Adipocyte (in vitro differentiated cells): ENCODE measurements at regions not wholly inside any gene's neighbourhood (a gene's known extent, or its start where the extent isn't known, plus 50 kb on each side); places are given as distances from the start of the nearest gene placed in this dataset.

Experiments used
- DNase-seq: peaks from one replicate; pipeline ENCODE4 v3.0.0-alpha.2; 2015; ENCODE audit warnings: low read depth
- H3K27me3 ChIP-seq: replicated peaks from 2 replicates; pipeline ENCODE4 v1.7.0; 2013; ENCODE audit warnings: mild to moderate bottlenecking, low read length, moderate library complexity; ENCODE audit not compliant: control insufficient read depth, insufficient read depth
- H3K36me3 ChIP-seq: 2 replicates; pipeline ENCODE4 v1.7.0; 2013; ENCODE audit warnings: low read length, mild to moderate bottlenecking, moderate library complexity; ENCODE audit not compliant: control insufficient read depth, insufficient read depth, severe bottlenecking
- H3K4me1 ChIP-seq: 2 replicates; pipeline ENCODE4 v1.7.0; 2013; ENCODE audit warnings: mild to moderate bottlenecking, low read length, moderate library complexity; ENCODE audit not compliant: control insufficient read depth, insufficient read depth
- H3K4me3 ChIP-seq: 2 replicates; pipeline ENCODE4 v1.7.0; 2013; ENCODE audit warnings: mild to moderate bottlenecking, low read length, moderate library complexity
- H3K9ac ChIP-seq: 2 replicates; pipeline ENCODE4 v1.7.0; 2013; ENCODE audit warnings: mild to moderate bottlenecking, low read length, moderate library complexity
- H3K9me3 ChIP-seq: 2 replicates; pipeline ENCODE4 v1.7.0; 2013; ENCODE audit warnings: mild to moderate bottlenecking, low read length, moderate library complexity; ENCODE audit not compliant: control insufficient read depth

DNA sequence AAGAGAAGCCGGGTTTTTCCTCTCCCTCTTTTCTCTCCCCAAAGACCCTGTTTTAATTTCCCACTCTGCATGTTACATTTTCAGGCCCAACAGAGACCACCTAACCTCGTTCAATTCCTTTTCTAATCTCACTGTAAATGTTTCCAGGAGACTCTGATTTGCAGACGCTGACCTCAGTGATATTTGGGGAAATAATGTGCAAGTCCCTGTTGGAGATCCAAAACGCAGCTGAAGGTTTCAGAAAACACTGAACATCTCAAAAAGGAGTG is 386.6 kb downstream of the NPIPA8 start:
- Histone ChIP-seq H3K9ac (no peak overlapping the region), H3K9me3 (no peaks in the 10 kb centered on the region), H3K27me3 (no peaks in the 10 kb centered on the region), H3K4me3 (no peak overlapping the region), H3K4me1 (peaks cover 9% of the 10 kb centered on the region), H3K36me3 (no peaks in the 10 kb centered on the region)
- DNase-seq = no peak

DNA sequence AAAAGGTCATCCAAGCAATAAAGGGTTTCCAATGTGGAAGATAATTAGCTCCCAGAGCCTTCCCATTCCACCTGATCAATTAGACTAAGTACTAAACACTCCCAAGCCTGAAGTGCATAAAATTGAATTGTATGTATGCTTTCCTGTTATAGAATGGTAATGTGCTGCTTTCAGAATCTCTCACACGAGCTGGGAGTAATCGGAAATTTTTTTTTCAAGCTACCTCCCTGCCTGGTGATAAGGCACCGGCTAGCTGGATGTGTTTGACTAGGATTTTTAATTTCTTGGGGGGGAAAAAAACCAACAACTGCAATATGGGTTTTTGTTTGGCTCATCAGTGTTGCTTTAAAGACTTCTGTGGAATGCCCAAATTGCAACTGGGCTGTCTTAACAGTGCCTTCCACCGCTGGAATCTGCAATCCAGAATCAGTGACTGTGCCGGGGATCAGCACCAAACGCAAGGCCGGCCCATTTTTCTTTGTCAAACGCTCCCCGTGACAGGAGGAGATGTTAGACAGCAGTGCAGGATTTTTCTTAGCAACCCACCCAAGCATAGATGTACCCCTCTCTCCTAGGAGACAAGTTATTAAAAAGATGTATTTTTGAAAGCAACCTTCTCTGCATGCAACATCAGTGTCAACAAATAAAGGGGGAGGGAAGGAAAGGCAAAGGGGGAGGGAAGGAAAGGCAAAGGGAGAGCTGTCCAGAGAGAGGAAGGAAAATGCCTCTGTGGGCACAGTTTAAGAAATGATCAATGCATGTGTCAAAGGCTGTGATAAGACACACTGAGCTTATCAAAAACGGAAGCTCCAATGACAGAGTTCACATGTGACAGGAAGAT is 387.2 kb downstream of the NPIPA8 start:
- no peak for DNase-seq
- no peak overlapping the region for H3K9ac ChIP-seq

GRCh38 chr16:17947637-17948036 is 388.9 kb downstream of the NPIPA8 start:
- Histone ChIP-seq H3K36me3 (no peaks in the 10 kb centered on the region), H3K9ac (no peak overlapping the region), H3K4me1 (peaks cover 9% of the 10 kb centered on the region), H3K4me3 (no peak overlapping the region), H3K27me3 (no peaks in the 10 kb centered on the region), H3K9me3 (peaks cover 2% of the 10 kb centered on the region)
- no peak for DNase-seq

More for the DNA sequence above, 387.2 kb downstream of the NPIPA8 start:
- Histone ChIP-seq H3K4me1 (peaks cover 9% of the 10 kb centered on the region), H3K9me3 (no peaks in the 10 kb centered on the region), H3K36me3 (no peaks in the 10 kb centered on the region), H3K4me3 (no peak overlapping the region), H3K27me3 (no peaks in the 10 kb centered on the region)

- peaks cover 9% of the 10 kb centered on the region for H3K4me1 ChIP-seq
- no peaks in the 10 kb centered on the region for H3K27me3 ChIP-seq
- H3K9ac ChIP-seq = no peak overlapping the region
- no peaks in the 10 kb centered on the region for H3K36me3 ChIP-seq
- H3K9me3 ChIP-seq = peaks cover 2% of the 10 kb centered on the region
- DNase-seq = no peak
- no peak overlapping the region for H3K4me3 ChIP-seq
These were observed 389.4 kb downstream of the NPIPA8 start for GRCh38 chr16:17947165-17947564.

DNA sequence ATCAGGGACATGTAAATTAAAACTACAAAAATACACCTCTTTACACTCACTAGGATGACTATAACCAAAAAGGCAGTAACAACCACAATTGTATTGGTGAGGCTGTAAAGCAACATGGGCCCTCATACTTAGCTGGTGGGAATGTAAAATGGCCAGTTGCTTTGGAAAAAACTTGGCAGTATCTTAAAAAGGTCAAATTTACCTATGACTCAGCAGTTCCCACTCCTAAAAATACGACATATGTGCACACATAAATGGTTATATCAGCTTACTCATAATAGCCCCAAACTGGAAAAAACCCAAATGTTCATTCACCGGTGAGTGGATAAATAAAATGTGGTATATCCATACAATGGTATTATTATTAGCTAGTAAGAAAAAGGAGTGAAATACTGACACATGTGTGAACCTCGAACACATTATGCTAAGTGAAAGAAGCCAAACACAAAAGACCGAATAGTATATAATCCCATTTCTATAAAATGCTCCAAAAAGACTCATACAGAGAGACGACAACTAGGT is 391.4 kb downstream of the NPIPA8 start:
- no peak for DNase-seq
- Histone ChIP-seq H3K4me3 (no peak overlapping the region), H3K9ac (no peak overlapping the region), H3K9me3 (peaks cover 2% of the 10 kb centered on the region), H3K4me1 (no peaks in the 10 kb centered on the region), H3K36me3 (no peaks in the 10 kb centered on the region), H3K27me3 (no peaks in the 10 kb centered on the region)

- Histone ChIP-seq H3K4me3 (no peak overlapping the region), H3K27me3 (no peaks in the 10 kb centered on the region), H3K4me1 (no peaks in the 10 kb centered on the region), H3K36me3 (no peaks in the 10 kb centered on the region), H3K9me3 (peaks cover 2% of the 10 kb centered on the region), H3K9ac (no peak overlapping the region)
- DNase-seq = no peak
These were observed 392.2 kb downstream of the NPIPA8 start for GRCh38 chr16:17944345-17944744.

GRCh38 chr16:17942067-17942466 is 394.5 kb downstream of the NPIPA8 start:
- no peaks in the 10 kb centered on the region for H3K36me3 ChIP-seq
- no peaks in the 10 kb centered on the region for H3K27me3 ChIP-seq
- H3K4me1 ChIP-seq = no peaks in the 10 kb centered on the region
- no peak overlapping the region for H3K4me3 ChIP-seq
- no peak overlapping the region for H3K9ac ChIP-seq
- no peak for DNase-seq
- peaks cover 2% of the 10 kb centered on the region for H3K9me3 ChIP-seq

DNA sequence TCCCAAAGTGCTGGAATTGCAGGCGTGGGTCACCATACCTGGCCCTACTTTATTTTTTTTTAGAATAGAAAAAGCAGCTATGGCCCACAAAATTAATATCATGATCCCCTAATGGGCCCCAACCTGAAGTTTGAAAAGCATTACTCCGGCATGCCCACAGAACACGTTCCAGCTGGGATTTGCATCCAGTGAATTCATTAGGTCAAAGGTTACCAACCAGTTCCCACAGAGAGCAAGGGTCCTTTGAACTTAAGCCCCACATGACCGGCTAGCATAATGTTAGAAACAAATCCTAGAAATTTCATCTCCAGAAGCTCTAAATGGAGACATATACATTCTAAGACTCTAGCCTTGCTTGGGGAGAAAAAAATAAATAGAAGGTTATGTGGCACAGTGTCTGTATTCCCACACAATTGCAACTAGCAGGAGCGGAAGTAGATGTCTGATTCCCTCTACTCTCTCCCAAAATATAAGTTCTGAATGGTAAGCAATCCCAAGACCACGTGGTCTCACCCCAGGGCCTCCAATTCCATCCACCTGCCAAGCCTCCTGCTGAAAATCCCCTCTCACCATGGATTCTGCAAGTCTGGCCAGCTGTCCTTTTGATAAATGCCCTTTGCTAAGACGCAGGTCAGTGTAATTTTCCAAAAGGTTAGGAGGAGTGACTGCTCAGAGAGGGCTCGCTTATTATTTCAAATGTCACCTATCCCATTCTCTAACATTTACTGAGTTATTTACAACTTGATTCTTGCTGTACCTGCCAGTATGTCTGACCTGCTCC is 395.8 kb downstream of the NPIPA8 start:
- Histone ChIP-seq H3K4me1 (no peaks in the 10 kb centered on the region), H3K9ac (no peak overlapping the region), H3K36me3 (no peaks in the 10 kb centered on the region), H3K9me3 (peaks cover 2% of the 10 kb centered on the region), H3K4me3 (no peak overlapping the region), H3K27me3 (no peaks in the 10 kb centered on the region)
- no peak for DNase-seq

DNA sequence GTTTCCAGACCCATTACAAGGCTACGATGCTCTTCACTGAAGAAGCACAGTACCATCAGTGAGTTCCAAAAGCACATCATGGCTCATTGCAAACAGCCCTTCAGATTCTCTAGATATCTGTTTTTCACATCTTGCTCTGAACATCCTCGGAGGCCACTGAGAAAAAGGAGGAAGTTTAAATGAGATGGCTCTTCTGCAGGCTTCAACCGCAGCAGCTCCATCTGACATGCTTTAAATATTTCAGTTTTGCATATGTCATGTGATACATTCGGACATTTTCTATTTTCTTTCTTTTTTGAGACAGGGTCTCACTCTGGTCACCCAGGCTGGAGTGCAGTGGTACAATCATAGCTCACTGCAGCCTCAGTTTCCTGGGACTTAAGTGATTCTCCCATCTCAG is 396.8 kb downstream of the NPIPA8 start:
- no peaks in the 10 kb centered on the region for H3K4me1 ChIP-seq
- H3K4me3 ChIP-seq = no peak overlapping the region
- H3K9ac ChIP-seq = no peak overlapping the region
- no peak for DNase-seq
- H3K36me3 ChIP-seq = no peaks in the 10 kb centered on the region
- peaks cover 2% of the 10 kb centered on the region for H3K9me3 ChIP-seq
- no peaks in the 10 kb centered on the region for H3K27me3 ChIP-seq

DNA sequence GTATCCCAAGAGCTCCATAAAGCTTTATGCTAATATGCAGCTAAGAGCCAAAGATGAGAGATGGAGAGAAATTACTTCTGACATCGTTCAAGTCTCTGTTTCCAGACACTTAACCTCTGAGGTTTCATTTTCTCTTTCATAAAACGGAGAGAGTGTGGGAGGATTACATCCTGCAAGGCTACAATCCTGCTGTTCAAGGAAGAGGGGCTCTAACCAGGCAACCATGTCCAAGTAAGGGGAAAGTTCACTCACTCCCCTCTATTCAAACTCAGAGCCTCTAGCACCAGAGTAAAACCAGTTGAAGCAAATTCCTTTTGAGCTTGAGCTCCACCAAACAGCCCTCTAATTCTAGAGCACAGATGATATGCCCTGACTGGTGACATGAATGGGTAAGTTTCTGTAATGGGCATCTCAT is 397.4 kb downstream of the NPIPA8 start:
- H3K27me3 ChIP-seq = no peaks in the 10 kb centered on the region
- H3K4me1 ChIP-seq = no peaks in the 10 kb centered on the region
- no peak for DNase-seq
- H3K9me3 ChIP-seq = peaks cover 2% of the 10 kb centered on the region
- H3K9ac ChIP-seq = no peak overlapping the region
- no peaks in the 10 kb centered on the region for H3K36me3 ChIP-seq
- H3K4me3 ChIP-seq = no peak overlapping the region

DNA sequence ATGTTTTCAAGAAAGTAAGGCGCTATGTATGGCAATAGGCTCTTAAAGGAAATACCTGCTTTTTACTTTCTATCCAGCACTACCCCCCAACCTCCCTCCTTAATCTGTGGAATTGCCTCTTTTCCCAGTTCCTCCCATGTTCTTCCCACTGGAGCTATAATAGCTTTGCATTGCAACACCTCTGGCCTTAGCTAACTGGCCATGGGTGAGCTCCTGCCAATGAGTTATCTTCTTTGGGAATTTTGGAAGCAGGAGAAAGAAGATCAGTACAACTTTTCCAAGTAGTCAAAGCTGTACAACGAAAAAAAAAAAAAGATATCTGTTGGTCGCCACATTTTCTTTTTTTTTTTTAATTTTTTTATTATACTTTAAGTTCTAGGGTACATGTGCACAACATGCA is 398.0 kb downstream of the NPIPA8 start:
- no peak for DNase-seq
- Histone ChIP-seq H3K9me3 (peaks cover 2% of the 10 kb centered on the region), H3K9ac (no peak overlapping the region)

More for the DNA sequence above, 398.0 kb downstream of the NPIPA8 start:
- Histone ChIP-seq H3K36me3 (no peaks in the 10 kb centered on the region), H3K27me3 (no peaks in the 10 kb centered on the region), H3K4me1 (no peaks in the 10 kb centered on the region), H3K4me3 (no peak overlapping the region)
